GM18507 (cell line): ENCODE measurements at regions not wholly inside any gene's neighbourhood (a gene's known extent, or its start where the extent isn't known, plus 50 kb on each side); places are given as distances from the start of the nearest gene placed in this dataset.

Experiments
- DNase-seq: peaks from one replicate; pipeline ENCODE4 v3.0.0; 2011; ENCODE audit warnings: low read depth; ENCODE audit not compliant: insufficient read length; ENCODE audit errors: extremely low spot score
- FAIRE-seq: peaks from 2 replicates; lab custom pipeline; 2011; peaks lifted over from hg19 to GRCh38; lab: Jason Lieb, UNC

DNA sequence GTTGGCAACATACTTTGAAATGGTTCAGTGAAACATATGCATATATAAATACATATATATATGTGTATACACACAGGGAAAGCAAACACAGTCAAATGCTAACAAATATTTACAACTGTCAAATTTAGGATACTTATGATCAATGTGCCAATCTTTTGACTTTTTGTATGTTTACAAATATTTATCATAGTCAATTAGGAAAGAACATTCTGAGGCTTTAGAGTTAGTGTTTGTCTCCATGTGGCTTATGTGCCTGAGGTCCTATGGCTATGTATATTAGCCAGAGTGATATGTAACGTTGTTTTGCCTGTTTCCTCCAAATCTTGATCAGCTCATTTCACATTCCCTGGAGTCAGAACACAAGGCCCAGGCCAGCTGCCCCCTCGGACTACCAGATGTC, 126.5 kb upstream of the MAN1A1 start:
- DNase-seq (no peak), FAIRE-seq (no peak)

DNA sequence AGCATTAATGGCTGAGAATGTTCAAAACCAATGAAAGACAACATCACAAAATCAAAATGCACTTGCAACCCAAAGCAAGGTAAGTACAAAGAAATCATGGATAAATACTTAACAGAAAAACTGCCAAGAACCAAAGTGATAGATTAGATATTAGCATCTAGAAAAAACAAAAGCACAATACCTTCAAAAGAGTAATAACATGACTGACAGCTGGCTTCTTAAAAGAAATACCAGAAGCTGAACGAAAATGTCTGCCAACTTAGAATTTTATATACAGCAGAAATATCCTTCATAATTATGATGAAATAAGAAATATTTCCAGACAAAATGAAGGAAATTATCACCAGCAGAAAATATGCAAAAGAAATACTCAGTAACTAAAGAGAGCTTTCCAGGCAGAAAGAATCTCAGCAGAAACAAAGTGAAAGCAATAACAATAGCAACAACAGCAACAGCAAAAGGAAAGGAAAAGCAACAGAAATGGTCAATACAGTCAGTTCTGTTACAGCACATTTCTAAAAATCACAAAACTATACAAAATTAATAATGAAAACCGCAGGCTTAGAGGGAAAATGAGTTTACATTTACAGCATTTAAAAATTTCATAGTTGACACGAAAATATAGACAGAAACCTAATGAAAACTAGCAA, 121.5 kb upstream of the MAN1A1 start:
- peak; percentile 69 for FAIRE-seq
- DNase-seq: no peak

DNA sequence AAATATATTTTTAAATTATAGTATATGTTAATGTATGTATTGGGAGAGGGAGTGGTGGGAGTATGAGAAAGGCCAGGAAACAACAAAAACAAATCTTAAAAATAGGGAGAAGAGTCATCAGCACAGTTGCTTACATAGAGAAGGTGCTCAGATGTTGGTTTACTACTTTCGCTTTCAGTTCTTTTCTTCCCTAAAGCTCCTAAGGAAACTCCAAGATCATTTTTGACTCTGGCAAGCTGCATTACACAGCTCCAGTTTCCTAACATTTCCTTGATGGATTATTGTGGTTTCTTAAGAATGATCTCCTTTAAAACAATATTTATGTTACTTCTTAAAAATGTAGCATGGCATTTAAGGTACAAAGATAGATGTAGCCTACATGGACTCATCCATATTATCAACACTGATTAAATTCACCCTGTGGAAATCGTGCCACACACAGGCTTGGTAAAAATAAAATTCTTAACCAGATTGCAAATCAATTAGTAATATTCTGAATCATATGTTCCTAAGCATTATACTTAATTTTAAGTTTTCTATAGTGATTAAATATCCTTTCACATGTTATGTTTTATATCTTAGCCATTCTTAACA, 118.0 kb upstream of the MAN1A1 start:
- FAIRE-seq (peak; percentile 31), DNase-seq (no peak)

DNA sequence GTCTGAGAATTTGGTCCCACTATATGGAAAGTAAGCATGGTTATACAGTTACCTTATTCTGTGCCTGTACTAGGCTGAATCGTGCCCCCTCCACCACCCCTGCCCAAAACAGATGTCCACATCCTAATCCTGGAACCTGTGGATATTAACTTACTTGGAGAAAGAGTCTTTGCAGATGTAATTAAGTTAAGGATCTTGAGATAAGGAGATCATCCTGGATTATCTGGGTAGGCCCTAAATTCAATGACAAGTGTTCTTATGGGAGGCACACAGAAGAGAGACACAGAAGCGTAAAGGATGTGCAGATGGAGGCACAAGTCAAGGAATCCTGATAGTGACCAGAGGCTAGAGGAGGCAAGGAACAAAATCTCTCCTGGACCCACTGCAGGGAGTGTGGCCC, 116.7 kb upstream of the MAN1A1 start:
- no peak for DNase-seq
- FAIRE-seq: no peak

DNA sequence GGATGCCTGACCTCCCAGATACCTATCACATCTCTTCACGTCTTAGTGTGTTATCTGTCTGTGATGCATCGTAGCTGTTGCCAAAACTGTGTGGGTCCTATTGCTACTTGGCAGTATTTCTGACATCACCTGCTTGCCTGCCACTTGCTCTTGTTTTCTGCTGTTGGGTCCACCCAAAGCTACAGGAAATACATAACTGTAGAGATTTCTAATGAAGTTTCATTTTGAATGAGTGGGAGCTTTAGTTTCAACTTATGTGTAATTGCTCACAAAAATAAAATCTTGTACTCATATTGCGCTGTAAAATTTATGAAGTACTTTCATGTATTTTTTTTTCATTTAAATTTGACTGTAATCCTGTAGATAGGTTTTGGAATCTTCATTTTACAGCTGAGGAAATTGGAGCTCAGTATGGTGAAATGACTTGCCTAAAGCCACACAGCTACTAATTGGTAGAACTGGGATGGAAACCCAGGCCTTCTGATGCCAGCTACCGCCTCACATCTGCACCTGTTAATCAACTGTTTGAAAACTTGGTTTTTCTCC, 113.6 kb upstream of the MAN1A1 start:
- FAIRE-seq (peak; percentile 92), DNase-seq (no peak)

DNA sequence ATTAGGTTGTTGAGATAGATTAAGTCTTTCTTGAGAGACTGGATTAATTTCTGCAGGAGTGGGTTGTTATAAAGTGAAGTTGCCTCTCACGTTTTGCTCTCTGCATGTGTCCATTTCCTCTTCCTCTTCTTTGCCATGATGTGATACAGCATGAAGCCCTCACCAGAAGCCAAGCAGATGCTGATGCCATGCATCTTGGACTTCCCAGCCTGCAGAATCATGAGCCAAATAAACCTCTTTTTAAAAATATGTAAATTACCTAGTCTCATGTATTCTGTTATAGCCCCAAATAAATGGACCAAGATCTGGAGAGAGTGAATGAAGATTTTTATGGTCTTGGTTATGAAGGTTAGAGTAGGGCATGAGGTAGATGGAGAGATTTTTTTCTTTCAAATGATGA, 111.6 kb upstream of the MAN1A1 start:
- FAIRE-seq (no peak), DNase-seq (no peak)

DNA sequence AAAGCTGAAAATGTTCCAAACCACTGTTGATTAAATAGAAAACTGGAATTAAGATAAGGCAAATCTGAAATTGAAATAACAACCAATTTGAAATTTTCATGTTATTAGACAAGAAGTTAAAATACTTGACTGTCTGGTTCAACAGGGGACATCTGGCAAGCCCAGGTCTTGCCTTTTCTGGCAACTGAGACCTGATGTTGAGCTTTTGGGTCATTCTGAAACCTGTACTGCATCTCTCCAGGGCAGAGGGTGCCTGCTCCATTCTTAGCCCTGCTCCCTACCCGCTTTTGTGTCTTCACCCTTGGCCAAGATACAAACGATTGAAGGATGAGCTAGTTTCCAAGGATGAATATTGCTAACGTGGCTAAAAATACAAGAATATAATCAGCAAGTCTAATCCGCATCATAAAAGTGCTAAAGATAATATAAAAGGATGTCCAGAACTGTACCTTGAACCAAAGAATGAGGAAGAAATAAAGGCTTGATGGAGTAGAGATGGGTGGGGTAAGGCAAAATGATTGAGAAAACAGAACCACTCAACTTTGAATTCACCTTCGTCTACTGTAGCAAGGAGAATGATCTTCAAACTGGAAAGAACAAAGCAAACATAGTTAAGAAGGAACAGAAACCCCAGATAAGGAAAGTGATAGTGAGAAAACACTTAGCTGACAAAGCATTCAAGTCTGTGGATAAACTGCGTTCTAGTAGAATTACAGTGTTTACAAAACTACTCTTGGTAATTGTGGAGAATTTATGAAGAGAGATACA, 109.8 kb upstream of the MAN1A1 start:
- FAIRE-seq (peak; percentile 87), DNase-seq (no peak)

DNA sequence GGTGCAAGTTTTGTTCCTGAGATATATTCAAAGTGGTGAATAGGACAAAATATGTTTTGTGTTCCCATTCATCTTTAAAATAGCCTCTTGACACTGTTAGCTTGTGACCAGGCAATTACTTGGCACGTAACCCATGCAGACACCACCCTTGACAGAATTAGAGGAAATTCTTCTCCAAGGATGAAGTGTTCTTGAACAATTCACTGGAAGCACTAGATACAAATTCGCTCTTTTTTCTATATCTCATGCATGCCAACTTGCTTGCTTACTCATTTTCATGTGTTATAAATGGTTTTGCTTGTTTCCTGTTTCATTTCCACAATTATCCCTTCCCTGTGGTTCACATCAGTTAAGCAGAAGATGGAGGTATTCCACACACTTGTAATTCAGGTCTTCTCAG, 105.2 kb upstream of the MAN1A1 start:
- DNase-seq: no peak
- peak; percentile 15 for FAIRE-seq

DNA sequence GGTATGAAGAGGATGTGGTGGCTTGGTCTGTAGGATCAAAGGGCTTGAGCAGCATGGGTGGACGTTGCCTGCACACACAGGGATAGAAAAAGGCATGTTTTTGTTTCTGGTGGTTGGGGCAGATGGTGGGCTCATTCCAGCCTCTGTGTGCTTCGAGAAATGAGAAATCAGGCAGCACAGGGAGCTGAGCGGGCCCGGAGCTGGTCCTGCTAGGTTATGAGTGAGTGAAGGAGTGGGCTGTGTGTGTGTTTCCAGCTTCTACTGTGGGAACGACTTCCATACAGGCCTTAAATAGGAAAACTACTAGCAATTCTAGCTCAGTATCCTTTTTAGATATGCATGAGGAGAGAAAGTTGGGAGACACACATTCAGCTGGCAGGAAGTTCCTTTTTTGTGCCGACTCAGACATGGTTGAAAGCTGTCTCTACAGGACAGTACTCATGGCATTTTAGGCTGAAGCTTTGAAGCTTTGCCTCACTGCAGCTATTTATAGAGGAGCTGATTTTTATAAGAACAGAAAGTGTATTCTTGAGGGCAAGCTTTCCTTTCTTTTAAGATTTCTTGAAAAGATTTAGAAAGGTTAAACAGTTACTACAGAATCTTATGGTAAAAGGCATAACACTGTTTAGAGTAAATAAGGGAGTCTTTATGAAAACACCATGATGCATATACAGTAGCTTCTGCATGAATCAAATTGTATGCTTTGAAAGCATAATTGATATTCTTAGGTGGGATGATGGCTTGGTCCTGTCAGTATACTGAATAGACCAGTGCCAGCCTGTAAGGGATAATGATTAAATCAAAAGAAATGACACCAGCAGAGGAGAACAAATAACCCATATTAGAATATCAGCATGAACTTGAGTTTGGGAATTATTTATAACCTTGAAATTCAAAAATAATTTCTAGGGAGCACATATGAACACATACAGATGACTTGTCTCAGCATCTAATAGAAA, 104.0 kb upstream of the MAN1A1 start:
- FAIRE-seq (no peak), DNase-seq (no peak)

DNA sequence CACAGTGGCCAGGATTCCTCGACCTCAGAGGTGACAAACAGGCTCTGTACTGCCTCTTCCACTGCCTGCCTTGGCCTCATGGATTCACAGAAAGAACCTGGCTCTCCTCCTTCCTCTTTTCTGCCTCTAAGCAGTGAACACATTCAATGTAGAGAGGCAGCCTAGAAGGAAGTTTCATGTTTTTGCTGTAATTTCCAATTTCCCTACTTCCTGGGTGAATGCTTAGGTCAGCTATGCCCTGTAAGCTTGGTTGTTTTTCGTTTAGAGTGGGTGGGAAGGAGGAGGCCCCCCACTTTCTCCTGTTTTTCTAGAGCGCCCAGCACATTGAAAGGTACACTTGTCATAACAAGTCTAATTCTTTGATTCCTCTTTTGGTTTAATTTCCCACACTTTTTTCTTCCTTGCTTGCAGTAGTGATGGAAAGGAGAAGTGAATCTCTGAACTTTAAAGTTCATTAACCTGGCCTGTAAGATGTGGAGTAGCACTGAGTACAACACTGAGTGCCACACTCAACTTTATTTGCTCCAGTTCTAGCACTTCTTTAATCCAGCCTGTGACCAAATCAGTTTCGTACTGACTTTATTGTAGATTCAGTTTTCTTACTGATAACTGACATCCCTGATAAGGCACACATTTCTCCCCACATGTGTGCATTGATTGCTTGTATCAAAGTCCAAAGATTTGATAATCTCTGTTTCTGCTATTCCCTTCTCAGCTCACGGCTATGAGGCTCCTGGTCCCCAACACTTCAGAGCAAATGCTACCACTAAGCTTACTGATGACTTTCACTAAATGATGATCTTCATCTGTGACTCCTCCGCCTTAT, 100.0 kb upstream of the MAN1A1 start:
- DNase-seq: no peak

DNA sequence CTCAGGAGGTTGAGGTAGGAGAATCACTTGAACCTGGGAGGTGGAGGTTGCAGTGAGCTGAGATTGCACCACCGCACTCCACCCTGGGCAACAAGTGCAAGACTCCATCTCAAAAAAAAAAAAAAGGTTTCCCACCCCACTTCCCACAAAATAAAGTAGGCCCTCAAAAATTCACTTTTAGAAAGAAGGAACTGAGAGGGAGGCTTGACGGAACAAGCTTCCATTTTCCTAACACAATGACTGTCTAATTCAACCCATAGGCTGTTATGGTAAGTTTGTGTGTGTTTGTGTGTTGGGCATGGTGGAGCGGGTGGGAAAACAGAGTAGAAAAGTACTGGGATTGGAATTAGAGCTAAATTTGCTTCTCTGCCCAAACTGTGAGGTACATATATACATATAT, 98.4 kb upstream of the MAN1A1 start:
- no peak for DNase-seq
- FAIRE-seq: no peak

More for the DNA sequence above, 100.0 kb upstream of the MAN1A1 start:
- peak; percentile 65 for FAIRE-seq

DNA sequence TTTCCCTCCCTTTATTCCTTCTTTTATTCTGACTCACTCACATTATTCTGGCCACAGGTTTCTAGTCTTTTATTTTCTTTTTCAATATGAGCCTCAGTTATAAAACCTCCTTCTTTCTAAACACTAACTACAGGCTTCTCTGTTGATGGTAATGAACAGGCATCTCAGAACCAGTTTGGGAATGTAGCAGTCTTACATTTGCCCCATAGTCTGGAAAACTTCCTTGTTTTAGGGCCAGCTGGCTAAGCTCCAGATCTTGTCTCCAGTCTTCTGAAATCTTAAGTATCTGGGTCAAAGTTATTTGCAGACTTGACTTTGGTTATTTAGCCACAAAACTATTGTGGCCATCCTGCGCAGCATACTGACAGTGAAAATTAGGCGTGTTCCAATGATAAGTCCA, 97.0 kb upstream of the MAN1A1 start:
- no peak for FAIRE-seq
- DNase-seq: no peak

DNA sequence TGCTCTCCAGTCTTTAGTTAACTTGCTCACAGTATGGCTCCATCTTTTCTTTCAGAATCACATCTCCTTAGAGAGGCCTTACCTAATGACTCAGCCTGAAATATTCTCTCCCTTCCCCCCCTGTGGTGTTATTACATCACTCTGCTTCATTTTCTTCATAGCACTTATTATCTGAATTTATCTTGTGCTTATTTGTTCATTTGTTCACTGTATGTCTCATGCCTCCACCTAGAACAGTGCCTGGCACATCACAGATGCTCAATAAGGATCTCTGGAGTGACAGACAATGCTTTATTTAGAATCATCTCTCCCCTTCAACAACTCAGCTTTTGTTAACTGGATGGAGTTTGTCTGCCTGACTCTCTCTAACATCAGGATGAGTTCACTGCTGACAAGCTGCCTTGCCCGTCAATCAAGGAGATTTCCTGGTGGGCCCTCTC, 96.6 kb upstream of the MAN1A1 start:
- DNase-seq: no peak

DNA sequence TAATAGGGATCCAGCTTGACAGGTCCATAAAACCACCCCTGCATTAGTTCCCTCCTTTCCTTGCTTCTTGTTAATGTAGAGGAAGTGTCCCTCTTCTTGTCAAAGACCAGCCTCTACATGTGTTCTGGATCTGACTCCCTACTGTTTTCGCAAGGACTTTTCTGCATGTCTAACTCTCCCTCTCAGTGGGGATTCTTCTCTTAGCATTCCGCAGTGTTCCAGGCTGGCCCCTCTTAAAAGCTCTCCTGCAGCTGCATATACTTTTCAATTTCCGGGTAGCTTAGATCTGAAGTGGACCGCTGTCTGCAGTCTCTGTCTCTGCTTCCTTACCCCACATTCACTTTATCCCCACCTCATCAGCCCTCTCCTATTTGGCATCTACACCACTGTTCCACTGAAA, 96.1 kb upstream of the MAN1A1 start:
- FAIRE-seq (no peak), DNase-seq (no peak)

More for the DNA sequence above, 96.6 kb upstream of the MAN1A1 start:
- no peak for FAIRE-seq

DNA sequence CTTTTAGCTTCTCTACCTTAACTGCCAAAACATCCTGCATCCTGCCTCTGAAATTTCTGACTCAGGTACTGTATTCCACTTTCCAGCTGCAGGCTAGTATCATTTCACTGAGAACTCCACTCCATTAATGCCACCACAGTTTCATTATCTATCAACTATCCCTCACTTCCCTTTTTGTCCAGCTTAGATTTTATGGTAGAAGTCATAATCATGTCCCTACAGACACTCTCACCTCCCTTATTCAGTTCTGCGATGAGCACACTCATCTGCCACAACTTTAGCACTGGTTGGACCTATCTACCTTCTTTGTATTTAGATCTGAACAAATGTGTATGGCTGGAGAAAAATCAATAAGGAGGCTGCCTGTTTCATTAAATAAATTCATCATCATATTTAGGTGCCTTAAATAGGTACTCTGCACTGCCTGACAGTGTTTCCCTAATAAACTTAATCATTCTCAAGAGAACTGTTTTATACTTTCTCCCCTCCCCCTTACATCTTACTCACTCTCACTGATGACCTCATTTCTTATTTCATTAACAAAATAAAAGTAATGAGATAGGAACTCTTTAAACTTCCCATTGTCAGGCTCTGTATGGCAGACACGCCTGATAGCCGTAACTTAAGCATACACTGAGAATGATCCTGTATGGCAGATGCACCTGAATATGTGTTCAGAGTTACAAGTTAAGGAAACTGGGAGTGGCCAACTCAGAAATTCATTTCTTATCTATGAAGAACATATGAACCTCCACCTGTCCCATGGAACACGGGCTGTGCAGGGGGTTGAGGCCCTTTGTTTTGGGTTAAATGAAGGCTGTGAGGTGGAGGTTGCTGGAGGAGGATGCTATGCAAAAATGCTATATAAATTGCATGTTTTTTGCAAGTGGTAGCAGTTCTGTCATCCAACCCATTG, 95.3 kb upstream of the MAN1A1 start:
- no peak for DNase-seq
- no peak for FAIRE-seq

DNA sequence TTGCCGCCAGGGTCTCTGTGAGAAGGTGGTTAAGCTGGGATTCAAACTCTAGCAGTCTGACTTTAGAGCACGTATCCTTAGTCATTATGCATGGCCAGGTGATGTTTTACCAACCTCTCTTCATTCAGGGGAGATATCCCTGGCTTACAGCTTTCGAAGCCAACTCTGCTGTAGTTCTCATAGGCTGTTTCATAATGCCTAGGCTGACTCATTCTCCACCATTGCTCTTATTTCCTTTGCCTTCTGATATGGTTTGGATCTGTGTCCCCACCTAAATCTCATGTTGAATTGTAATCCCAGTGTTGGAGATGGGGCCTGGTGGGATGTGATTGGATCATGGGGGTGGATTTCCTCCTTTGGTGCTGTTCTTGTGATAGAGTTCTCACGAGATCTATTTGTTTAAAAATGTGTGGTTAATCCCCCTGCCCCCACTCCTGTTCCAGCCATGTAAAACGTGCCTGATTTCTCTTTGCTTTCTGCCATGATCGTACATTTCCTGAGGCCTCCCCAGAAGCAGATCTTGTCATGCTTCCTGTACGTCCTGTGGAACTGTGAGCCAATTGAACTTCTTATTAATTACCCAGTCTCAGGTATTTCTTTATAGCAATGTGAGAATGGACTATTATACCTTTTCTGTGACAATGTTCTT, 94.6 kb upstream of the MAN1A1 start:
- no peak for DNase-seq
- no peak for FAIRE-seq

DNA sequence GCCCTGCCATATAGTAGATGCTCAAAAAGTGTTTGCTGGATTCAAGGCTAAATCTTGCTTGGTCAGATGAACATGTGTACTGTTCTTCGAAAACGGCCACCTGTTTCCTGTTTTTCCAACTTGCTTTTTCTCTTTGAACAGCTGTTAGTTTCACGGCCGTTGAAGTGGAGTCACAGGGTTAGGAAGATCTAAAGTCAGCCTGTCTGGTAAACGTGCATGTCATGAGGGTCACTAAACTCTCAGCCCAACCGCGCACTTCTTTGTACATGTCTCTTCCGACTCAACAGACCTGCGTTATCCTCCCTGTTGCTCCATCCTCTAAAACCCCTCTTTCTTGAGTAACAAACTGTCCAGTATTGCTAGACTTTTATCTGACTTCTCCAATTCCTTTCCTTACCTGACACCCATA, 93.2 kb upstream of the MAN1A1 start:
- peak; percentile 49 for FAIRE-seq
- DNase-seq: no peak
